Heart right ventricle (tissue), 16 donors: ENCODE measurements at regions not wholly inside any gene's neighbourhood (a gene's known extent, or its start where the extent isn't known, plus 50 kb on each side); places are given as distances from the start of the nearest gene placed in this dataset.

Experiments used
- ATAC-seq, 8 donors: fragments of 200-7000 bp; cut with Tn5 transposase; one replicate each; pipeline ENCODE4 v1.9.1; 2020; ENCODE audit warnings: mild to moderate bottlenecking in 8 of 8, moderate library complexity in 8 of 8, moderate number of reproducible peaks in 1 of 8
- DNase-seq, 2 donors: peaks; one replicate each; pipeline ENCODE4 v3.0.0-alpha.2; 2020
- H3K27ac ChIP-seq, 10 donors: fragments of 200-600 bp; sonication (generic) in 2 of 10; one replicate each; pipeline versions ENCODE4 v1.5.0 to v1.8.0; 2020 to 2022; ENCODE audit warnings: mild to moderate bottlenecking in 3 of 10
- H3K27me3 ChIP-seq, 7 donors: fragments of 200-600 bp; one replicate each; pipeline ENCODE4 v1.8.0; 2021 to 2022; ENCODE audit warnings: mild to moderate bottlenecking in 2 of 7
- H3K36me3 ChIP-seq, 9 donors: fragments of 200-600 bp; sonication (generic) in 1 of 9; one replicate each; pipeline versions ENCODE4 v1.5.0 to v1.8.0; 2020 to 2022; ENCODE audit warnings: mild to moderate bottlenecking in 2 of 9
- H3K4me1 ChIP-seq, 9 donors: fragments of 200-600 bp; sonication (generic) in 1 of 9; one replicate each; pipeline versions ENCODE4 v1.5.0 to v1.8.0; 2020 to 2022; ENCODE audit warnings: mild to moderate bottlenecking in 4 of 9
- H3K4me3 ChIP-seq, 10 donors: fragments of 200-600 bp; sonication (generic) in 2 of 10; one replicate each; pipeline versions ENCODE4 v1.5.0 to v1.8.0; 2020 to 2022; ENCODE audit warnings: mild to moderate bottlenecking in 7 of 10, moderate library complexity in 2 of 10
- H3K9me3 ChIP-seq, 11 donors: fragments of 200-600 bp in 10 of 11; sonication (generic) in 2 of 11; one replicate each; pipeline versions ENCODE4 v1.5.0 to v1.8.0; 2013 to 2022; ENCODE audit warnings: mild to moderate bottlenecking in 2 of 11, control low read depth in 1 of 11, moderate library complexity in 1 of 11
- WGBS, 2 donors: extraction: QIAGEN DNeasy Blood & Tissue Kit; methylation state at CpG; one replicate each; pipeline ENCODE4 v1.1.7; 2013; ENCODE audit warnings: inconsistent platforms in 1 of 2; 5-methylcytosine and 5-hydroxymethylcytosine counted together
- intact Hi-C, 10 donors: fragments of 100-400 bp; cut with DNase I; formaldehyde crosslinking; loops; one replicate each; pipeline versions ENCODE4 v1.11.1 to v1.14.2; 2022
- TF ChIP-seq, protein P1 (sequence below), 9 donors: fragments of 200-600 bp; sonication (generic) in 2 of 9; IDR thresholded peaks; one replicate each; pipeline versions ENCODE4 v1.5.0 to v1.8.0; 2021 to 2022; ENCODE audit warnings: antibody characterized with exemption in 9 of 9, mild to moderate bottlenecking in 5 of 9, moderate library complexity in 1 of 9
- donor health status: Arrhythmogenic right ventricular cardiomyopathy.
- donor health status: ischemic (EF 13 %, LVEDD 7.1; RV severe dilation, severe dysfunction).
- donor health status: healthy with polysubstance abuse.
- donor health status: DM: no; HTN: yes; CAD: no.
- donor health status: DM: no; HTN: no; CAD: no.
- donor health status: ischemic (EF 25% LVEDD 6.9; RV normal size, moderate dysfunction).
- donor health status: ischemic (EF 25% LVEDD 5.7; RV mildly dilated, moderate dysfunction).
- donor health status: healthy.
- donor health status: DM: yes; HTN: yes; CAD: no.
- donor health status: Ischemic cardiomyopathy.
- donor health status: ischemic (EF 35%, LVEDD 5.7; RV mildly dilated, moderate dysfunction).
- donor health status: nonischemic (EF 11% LVEDD 7.7; RV severe dilation, severe dysfunction).
- donor health status: DM: yes; HTN: yes; CAD: no.
- donor health status: PGD.
- donor health status: ischemic (EF 29% LVEDD 5.4; RV normal size, mild dysfunction).
- donor health status: nonischemic (EF 23%, LVEDD 6.1; RV moderate dilation, normal function).

DNA sequence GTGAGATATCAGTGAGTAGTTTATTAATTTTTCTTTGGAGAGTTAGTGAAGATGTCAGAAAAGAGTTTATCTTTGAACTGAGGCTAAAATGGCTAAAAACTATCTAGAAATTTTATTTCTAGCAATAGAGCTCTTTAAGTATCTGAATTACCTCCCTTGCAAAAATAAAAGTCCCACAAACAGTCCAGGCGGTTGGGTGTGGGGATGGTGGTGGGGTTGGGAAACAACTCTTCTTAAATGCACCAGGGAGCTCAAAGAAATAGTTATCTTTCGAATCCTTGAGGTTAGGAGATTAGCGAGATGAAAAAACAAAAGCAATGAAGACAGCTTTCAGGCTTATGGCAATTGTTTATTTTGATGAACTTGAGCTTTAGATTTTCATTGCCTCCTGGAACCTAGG lies 1299.1 kb upstream of the ADGRB3 start:
- TF ChIP-seq, protein P1, sequence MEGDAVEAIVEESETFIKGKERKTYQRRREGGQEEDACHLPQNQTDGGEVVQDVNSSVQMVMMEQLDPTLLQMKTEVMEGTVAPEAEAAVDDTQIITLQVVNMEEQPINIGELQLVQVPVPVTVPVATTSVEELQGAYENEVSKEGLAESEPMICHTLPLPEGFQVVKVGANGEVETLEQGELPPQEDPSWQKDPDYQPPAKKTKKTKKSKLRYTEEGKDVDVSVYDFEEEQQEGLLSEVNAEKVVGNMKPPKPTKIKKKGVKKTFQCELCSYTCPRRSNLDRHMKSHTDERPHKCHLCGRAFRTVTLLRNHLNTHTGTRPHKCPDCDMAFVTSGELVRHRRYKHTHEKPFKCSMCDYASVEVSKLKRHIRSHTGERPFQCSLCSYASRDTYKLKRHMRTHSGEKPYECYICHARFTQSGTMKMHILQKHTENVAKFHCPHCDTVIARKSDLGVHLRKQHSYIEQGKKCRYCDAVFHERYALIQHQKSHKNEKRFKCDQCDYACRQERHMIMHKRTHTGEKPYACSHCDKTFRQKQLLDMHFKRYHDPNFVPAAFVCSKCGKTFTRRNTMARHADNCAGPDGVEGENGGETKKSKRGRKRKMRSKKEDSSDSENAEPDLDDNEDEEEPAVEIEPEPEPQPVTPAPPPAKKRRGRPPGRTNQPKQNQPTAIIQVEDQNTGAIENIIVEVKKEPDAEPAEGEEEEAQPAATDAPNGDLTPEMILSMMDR (IDR thresholded peaks at IDR 0.05), result no peak
- H3K27me3 ChIP-seq, result no peaks in the 10 kb centered on the region
- H3K27ac ChIP-seq, result no peak overlapping the region
- no peak for DNase-seq
- intact Hi-C loops, result no loop called here
- 57 to 60% methylated on average over 3 of the region's 3 CpGs for WGBS, 2 donors
- H3K4me1 ChIP-seq, result no peaks in the 10 kb centered on the region
- no peak for ATAC-seq
- peaks cover 0 to 8% (median 0%) of the 10 kb centered on the region in 11 donors for H3K9me3 ChIP-seq
- no peaks in the 10 kb centered on the region for H3K36me3 ChIP-seq
- H3K4me3 ChIP-seq, result no peak overlapping the region

DNA sequence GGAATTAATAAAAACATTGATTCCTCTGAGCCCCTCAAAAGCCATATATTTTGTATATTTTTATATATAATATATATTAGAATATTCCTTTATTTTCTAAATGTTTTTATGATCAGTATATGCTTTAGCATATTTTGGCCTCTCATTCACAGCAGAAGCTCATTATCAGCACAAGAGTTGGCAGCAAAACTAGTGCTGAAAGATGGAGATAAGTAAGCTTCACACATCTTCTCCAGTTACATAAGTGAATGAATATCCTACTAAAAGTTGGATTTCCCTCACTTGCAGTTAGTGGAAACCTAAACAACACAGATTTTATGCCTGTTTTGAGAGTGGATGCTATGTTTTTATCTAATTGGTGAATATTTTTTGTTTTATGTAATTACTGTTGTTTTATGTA lies 1303.8 kb upstream of the ADGRB3 start:
- no peaks in the 10 kb centered on the region for H3K27me3 ChIP-seq
- no peak overlapping the region for H3K4me3 ChIP-seq
- H3K9me3 ChIP-seq, result no peaks in the 10 kb centered on the region
- intact Hi-C loops, result no loop called here
- no peaks in the 10 kb centered on the region for H3K4me1 ChIP-seq
- TF ChIP-seq, protein P1 (IDR thresholded peaks at IDR 0.05), result no peak
- H3K27ac ChIP-seq, result no peak overlapping the region
- no peaks in the 10 kb centered on the region for H3K36me3 ChIP-seq
- DNase-seq (no peak), ATAC-seq (no peak)

DNA sequence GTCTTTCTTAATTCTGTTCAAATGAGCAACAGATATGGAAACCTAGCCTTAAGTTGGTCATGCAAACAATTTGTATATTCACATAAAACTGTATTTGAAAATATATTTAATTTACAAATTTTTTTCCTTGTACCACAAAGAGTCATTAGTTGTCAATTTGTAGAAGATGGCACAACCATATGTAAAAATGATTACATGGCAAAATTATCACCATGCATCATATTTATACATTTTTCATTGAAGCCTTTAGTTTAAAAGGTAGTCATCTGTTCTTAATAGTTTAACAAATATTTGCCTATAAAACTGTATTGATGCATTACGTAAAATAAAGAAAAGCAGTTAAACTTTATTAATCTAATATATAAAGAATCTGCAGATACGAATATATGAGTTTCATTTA lies 1306.8 kb upstream of the ADGRB3 start:
- intact Hi-C loops, result no loop called here
- Histone ChIP-seq H3K9me3 (peaks cover 0 to 9% (median 0%) of the 10 kb centered on the region in 11 donors), H3K4me1 (no peaks in the 10 kb centered on the region), H3K4me3 (no peak overlapping the region), H3K27ac (no peak overlapping the region), H3K27me3 (no peaks in the 10 kb centered on the region), H3K36me3 (no peaks in the 10 kb centered on the region)
- ATAC-seq (no peak), DNase-seq (no peak)
- 63 to 67% methylated on average over 2 of the region's 2 CpGs for WGBS, 2 donors
- TF ChIP-seq, protein P1 (IDR thresholded peaks at IDR 0.05), result no peak

DNA sequence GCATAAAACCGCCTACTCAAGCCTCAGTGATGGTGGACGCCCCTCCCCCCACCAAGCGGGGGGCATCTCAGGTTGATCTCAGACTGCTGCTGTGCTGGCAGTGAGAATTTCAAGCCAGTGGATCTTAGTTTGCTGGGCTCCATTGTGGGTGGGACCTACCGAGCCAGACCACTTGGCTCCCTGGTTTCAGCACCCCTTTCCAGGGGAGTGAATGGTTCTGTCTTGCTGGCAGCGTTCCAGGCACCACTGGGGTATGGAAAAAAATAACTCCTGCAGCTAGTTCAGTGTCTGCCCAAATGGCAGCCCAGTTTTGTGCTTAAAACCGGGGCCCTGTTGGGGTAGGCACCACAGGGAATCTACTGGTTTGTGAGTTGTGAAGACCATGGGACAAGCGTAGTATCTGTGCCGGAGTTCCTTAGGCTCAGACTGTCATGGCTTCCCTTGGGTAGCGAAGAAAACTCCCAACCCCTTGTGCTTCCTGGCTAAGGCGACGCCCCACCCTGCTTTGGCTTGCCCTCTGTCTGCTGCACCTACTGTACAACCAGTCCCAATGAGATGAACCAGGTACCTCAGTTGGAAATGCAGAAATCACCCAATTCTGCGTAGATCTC lies 1334.5 kb upstream of the ADGRB3 start:
- 81 to 82% methylated on average over 12 of the region's 12 CpGs for WGBS, 2 donors
- Histone ChIP-seq H3K27ac (no peak overlapping the region), H3K9me3 (peaks cover 0 to 29% (median 0%) of the 10 kb centered on the region in 11 donors), H3K4me1 (no peaks in the 10 kb centered on the region), H3K36me3 (no peaks in the 10 kb centered on the region), H3K27me3 (no peaks in the 10 kb centered on the region), H3K4me3 (no peak overlapping the region)
- DNase-seq (no peak), ATAC-seq (no peak)
- TF ChIP-seq, protein P1 (IDR thresholded peaks at IDR 0.05), result no peak
- intact Hi-C loops, result no loop called here
